ENCODE measurements at regions not wholly inside any gene's neighbourhood (a gene's known extent, or its start where the extent isn't known, plus 50 kb on each side); places are given as distances from the start of the nearest gene placed in this dataset.

GRCh38 chr4:30959781-30960485 lies 239.8 kb downstream of the PCDH7 start:
- H3K27me3 Mint-ChIP-seq (ENCODE audit: low read depth in 2 of 2): no peaks in the 10 kb centered on the region
- H3K4me3 Mint-ChIP-seq: no peak overlapping the region
- no peak overlapping the region for H3K27ac ChIP-seq (ENCODE audit: low read length)
- H3K9me3 ChIP-seq (ENCODE audit: control insufficient read depth, insufficient read depth, low read length): no peaks in the 10 kb centered on the region
- intact Hi-C loops (cut with micrococcal nuclease): no loop called here
- H3K4me1 Mint-ChIP-seq: no peaks in the 10 kb centered on the region
- H3K27ac Mint-ChIP-seq: no peak overlapping the region
- no peak overlapping the region for H3K4me3 ChIP-seq (ENCODE audit: low read length)
- H3K36me3 ChIP-seq (ENCODE audit: control insufficient read depth, insufficient read depth, low read length): no peaks in the 10 kb centered on the region
- H3K36me3 Mint-ChIP-seq: no peaks in the 10 kb centered on the region
- H3K27me3 ChIP-seq (ENCODE audit: control insufficient read depth, insufficient read depth, low read length): no peaks in the 10 kb centered on the region
- TF ChIP-seq, protein P1, sequence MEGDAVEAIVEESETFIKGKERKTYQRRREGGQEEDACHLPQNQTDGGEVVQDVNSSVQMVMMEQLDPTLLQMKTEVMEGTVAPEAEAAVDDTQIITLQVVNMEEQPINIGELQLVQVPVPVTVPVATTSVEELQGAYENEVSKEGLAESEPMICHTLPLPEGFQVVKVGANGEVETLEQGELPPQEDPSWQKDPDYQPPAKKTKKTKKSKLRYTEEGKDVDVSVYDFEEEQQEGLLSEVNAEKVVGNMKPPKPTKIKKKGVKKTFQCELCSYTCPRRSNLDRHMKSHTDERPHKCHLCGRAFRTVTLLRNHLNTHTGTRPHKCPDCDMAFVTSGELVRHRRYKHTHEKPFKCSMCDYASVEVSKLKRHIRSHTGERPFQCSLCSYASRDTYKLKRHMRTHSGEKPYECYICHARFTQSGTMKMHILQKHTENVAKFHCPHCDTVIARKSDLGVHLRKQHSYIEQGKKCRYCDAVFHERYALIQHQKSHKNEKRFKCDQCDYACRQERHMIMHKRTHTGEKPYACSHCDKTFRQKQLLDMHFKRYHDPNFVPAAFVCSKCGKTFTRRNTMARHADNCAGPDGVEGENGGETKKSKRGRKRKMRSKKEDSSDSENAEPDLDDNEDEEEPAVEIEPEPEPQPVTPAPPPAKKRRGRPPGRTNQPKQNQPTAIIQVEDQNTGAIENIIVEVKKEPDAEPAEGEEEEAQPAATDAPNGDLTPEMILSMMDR (IDR thresholded peaks at IDR 0.05): no peak
- DNase-seq: no peak
- WGBS (ENCODE audit: insufficient coverage): 61% methylated on average over 3 of the region's 3 CpGs
- peaks cover 10 to 11% of the 10 kb centered on the region in 2 donors for H3K9me3 Mint-ChIP-seq
- no peaks in the 10 kb centered on the region for H3K4me1 ChIP-seq (ENCODE audit: control insufficient read depth, insufficient read depth, low read length)
- ATAC-seq: no peak

DNA sequence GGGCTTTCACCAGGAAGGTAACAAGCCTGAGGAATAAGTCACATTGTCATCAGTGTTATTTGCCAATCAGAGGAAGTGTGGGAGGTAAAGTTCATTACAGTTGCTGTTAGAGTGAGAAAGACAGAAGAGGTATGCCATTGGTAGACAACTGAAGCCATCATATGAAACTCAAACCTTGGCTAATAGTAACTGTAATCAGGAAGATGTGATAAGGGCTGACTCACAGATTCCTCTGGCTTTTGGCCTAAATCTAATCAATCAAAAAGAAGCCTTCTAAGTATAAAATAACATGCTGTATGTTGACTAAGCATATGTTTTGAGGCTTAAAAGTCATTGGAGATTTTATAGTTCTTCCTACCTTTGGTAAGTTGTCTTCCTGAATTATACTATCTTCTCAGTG lies 242.8 kb downstream of the PCDH7 start:
- no peaks in the 10 kb centered on the region for H3K36me3 Mint-ChIP-seq
- no peak overlapping the region for H3K27ac Mint-ChIP-seq
- H3K27me3 Mint-ChIP-seq (ENCODE audit: low read depth in 2 of 2): no peaks in the 10 kb centered on the region
- no peak overlapping the region for H3K27ac ChIP-seq (ENCODE audit: low read length)
- ATAC-seq (no peak), DNase-seq (no peak)
- H3K4me1 Mint-ChIP-seq: no peaks in the 10 kb centered on the region
- TF ChIP-seq, protein P1 (IDR thresholded peaks at IDR 0.05): no peak
- peaks cover 7 to 11% of the 10 kb centered on the region in 2 donors for H3K9me3 Mint-ChIP-seq
- H3K27me3 ChIP-seq (ENCODE audit: control insufficient read depth, insufficient read depth, low read length): no peaks in the 10 kb centered on the region
- no peak overlapping the region for H3K4me3 ChIP-seq (ENCODE audit: low read length)
- H3K9me3 ChIP-seq (ENCODE audit: control insufficient read depth, insufficient read depth, low read length): no peaks in the 10 kb centered on the region
- H3K4me1 ChIP-seq (ENCODE audit: control insufficient read depth, insufficient read depth, low read length): no peaks in the 10 kb centered on the region
- H3K4me3 Mint-ChIP-seq: no peak overlapping the region
- intact Hi-C loops (cut with micrococcal nuclease): no loop called here
- H3K36me3 ChIP-seq (ENCODE audit: control insufficient read depth, insufficient read depth, low read length): no peaks in the 10 kb centered on the region

DNA sequence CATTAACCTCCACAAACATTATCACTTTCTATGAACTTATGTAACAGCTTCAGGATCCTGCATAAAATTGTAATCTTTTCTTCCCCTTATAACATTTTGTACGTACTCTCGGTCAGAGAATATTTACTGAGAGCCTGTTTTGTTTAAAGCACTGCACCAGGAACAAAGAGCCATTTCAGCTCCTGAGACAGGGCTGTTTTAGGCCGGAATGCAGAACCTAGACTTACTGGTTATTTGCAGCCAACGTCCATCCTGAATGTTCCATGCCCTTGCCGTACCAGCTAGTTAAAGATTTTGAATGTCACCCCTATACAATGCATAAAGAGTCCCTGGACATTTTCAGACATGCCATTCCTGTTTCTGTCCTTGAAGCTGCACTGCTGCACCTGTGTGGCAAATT lies 248.8 kb downstream of the PCDH7 start:
- Mint-ChIP-seq H3K36me3 (no peaks in the 10 kb centered on the region), H3K27ac (no peak overlapping the region), H3K27me3 (ENCODE audit: low read depth in 2 of 2) (no peaks in the 10 kb centered on the region), H3K4me1 (no peaks in the 10 kb centered on the region), H3K9me3 (peaks cover 9 to 12% of the 10 kb centered on the region in 2 donors), H3K4me3 (no peak overlapping the region)
- ATAC-seq: no peak
- Histone ChIP-seq H3K36me3 (ENCODE audit: control insufficient read depth, insufficient read depth, low read length) (no peaks in the 10 kb centered on the region), H3K27me3 (ENCODE audit: control insufficient read depth, insufficient read depth, low read length) (no peaks in the 10 kb centered on the region), H3K27ac (ENCODE audit: low read length) (no peak overlapping the region), H3K4me3 (ENCODE audit: low read length) (no peak overlapping the region), H3K9me3 (ENCODE audit: control insufficient read depth, insufficient read depth, low read length) (no peaks in the 10 kb centered on the region), H3K4me1 (ENCODE audit: control insufficient read depth, insufficient read depth, low read length) (no peaks in the 10 kb centered on the region)
- 66% methylated on average over 5 of the region's 5 CpGs for WGBS (ENCODE audit: insufficient coverage)
- DNase-seq: no peak
- intact Hi-C loops (cut with micrococcal nuclease): no loop called here
- TF ChIP-seq, protein P1 (IDR thresholded peaks at IDR 0.05): no peak

DNA sequence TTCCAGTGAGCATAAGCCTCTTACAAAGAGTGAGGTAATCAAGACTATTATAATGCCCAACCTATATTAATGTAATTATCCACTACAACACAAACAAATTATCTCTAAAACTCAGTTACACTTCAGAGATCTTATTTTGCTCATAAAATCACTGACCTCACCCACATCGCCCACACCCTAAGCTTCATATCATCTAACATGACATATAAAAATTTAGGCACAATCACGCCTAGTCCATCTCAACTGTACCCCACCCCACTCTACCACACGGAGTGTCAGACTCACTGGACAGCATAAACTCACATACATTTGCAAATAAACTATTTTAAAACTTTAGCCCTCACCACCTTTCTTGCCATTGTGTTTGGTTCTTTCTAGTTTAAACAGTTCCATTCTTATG lies 252.4 kb downstream of the PCDH7 start:
- H3K36me3 Mint-ChIP-seq: peaks cover 4% of the 10 kb centered on the region
- TF ChIP-seq, protein P1 (IDR thresholded peaks at IDR 0.05): no peak
- ATAC-seq: no peak
- Histone ChIP-seq H3K27ac (ENCODE audit: low read length) (no peak overlapping the region), H3K9me3 (ENCODE audit: control insufficient read depth, insufficient read depth, low read length) (no peaks in the 10 kb centered on the region), H3K36me3 (ENCODE audit: control insufficient read depth, insufficient read depth, low read length) (no peaks in the 10 kb centered on the region), H3K4me1 (ENCODE audit: control insufficient read depth, insufficient read depth, low read length) (no peaks in the 10 kb centered on the region), H3K27me3 (ENCODE audit: control insufficient read depth, insufficient read depth, low read length) (no peaks in the 10 kb centered on the region), H3K4me3 (ENCODE audit: low read length) (no peak overlapping the region)
- H3K4me3 Mint-ChIP-seq: no peak overlapping the region
- H3K27ac Mint-ChIP-seq: no peak overlapping the region
- WGBS (ENCODE audit: insufficient coverage): 91% methylated on average over 3 of the region's 3 CpGs
- H3K27me3 Mint-ChIP-seq (ENCODE audit: low read depth in 2 of 2): no peaks in the 10 kb centered on the region
- intact Hi-C loops (cut with micrococcal nuclease): loop anchor here (5.0 kb wide), 1 partner anchor 720 kb away; no protein-coding TSS in a partner anchor
- DNase-seq: no peak
- H3K9me3 Mint-ChIP-seq: peaks cover 14 to 20% of the 10 kb centered on the region in 2 donors
- H3K4me1 Mint-ChIP-seq: no peaks in the 10 kb centered on the region

Measured in natural killer cell (primary cell).